PC-3 (cell line): ENCODE measurements at regions not wholly inside any gene's neighbourhood (a gene's known extent, or its start where the extent isn't known, plus 50 kb on each side); places are given as distances from the start of the nearest gene placed in this dataset.

Experiments used
- ATAC-seq: fragments of 200-7000 bp; cut with Tn5 transposase; 2 replicates; pipeline ENCODE4 v1.9.1; 2020; ENCODE audit warnings: mild to moderate bottlenecking, moderate library complexity
- BruUV-seq: library from RNA; stranded (reverse); fragments of 400-500 nt; replicated peaks from 2 replicates; lab custom pipeline; 2021; lab: Mats Ljungman, UMichigan
- CTCF ChIA-PET: fragments of 300-600 bp; sonication (Branson Sonifier 250); formaldehyde crosslinking; loops from one replicate; lab custom pipeline; 2022; ENCODE audit warnings: antibody characterized with exemption; lab: Charles Lee
- POLR2A ChIA-PET: fragments of 300-600 bp; sonication (Branson Sonifier 250); formaldehyde crosslinking; loops from one replicate; lab custom pipeline; 2022; ENCODE audit warnings: antibody characterized with exemption; ENCODE audit not compliant: unreplicated experiment; lab: Charles Lee
- DNase-seq: peaks from one replicate; pipeline ENCODE4 v3.0.0-alpha.2; 2015
- H2AFZ ChIP-seq: fragments of 300-600 bp; sonication (generic); 2 replicates; pipeline ENCODE4 v1.6.0; 2016; ENCODE audit warnings: antibody characterized with exemption, low read length
- H3F3A ChIP-seq: fragments of 300-600 bp; sonication (generic); one replicate; pipeline ENCODE4 v1.6.0; 2017; ENCODE audit warnings: antibody characterized with exemption, low read length, control low read depth, mild to moderate bottlenecking; ENCODE audit not compliant: unreplicated experiment
- H3K27ac ChIP-seq: fragments of 300-600 bp; sonication (generic); 2 replicates; pipeline ENCODE4 v1.5.1; 2016; ENCODE audit warnings: mild to moderate bottlenecking, low read length
- H3K27me3 ChIP-seq: fragments of 300-600 bp; sonication (generic); 2 replicates; pipeline ENCODE4 v1.6.1; 2016; ENCODE audit warnings: low read length, mixed read lengths
- H3K36me3 ChIP-seq: fragments of 300-600 bp; sonication (generic); 2 replicates; pipeline ENCODE4 v1.6.1; 2016; ENCODE audit warnings: low read depth, mixed run types, low read length, mixed read lengths
- H3K4me1 ChIP-seq: fragments of 300-600 bp; sonication (generic); 2 replicates; pipeline ENCODE4 v1.5.1; 2016; ENCODE audit warnings: low read length; ENCODE audit not compliant: insufficient read depth
- H3K4me2 ChIP-seq: fragments of 300-600 bp; sonication (generic); 2 replicates; pipeline ENCODE4 v1.6.0; 2016; ENCODE audit warnings: low read length
- H3K4me3 ChIP-seq: fragments of 300-600 bp; sonication (generic); 2 replicates; pipeline ENCODE4 v1.5.1; 2016; ENCODE audit warnings: mild to moderate bottlenecking, low read length, mixed read lengths
- H3K79me2 ChIP-seq: fragments of 300-600 bp; sonication (generic); 2 replicates; pipeline ENCODE4 v1.6.1; 2017; ENCODE audit warnings: low read length, mixed read lengths
- H3K9ac ChIP-seq: fragments of 300-600 bp; sonication (generic); 2 replicates; pipeline ENCODE4 v1.6.0; 2016; ENCODE audit warnings: mild to moderate bottlenecking, low read length
- H3K9me2 ChIP-seq: fragments of 300-600 bp; sonication (generic); replicated peaks from 2 replicates; pipeline ENCODE4 v1.6.1; 2016; ENCODE audit warnings: mixed run types, low read length, mixed read lengths
- H3K9me3 ChIP-seq: fragments of 300-600 bp; sonication (generic); 2 replicates; pipeline ENCODE4 v1.6.1; 2016; ENCODE audit warnings: low read length, mixed read lengths
- H4K20me1 ChIP-seq: fragments of 300-600 bp; sonication (generic); 2 replicates; pipeline ENCODE4 v1.6.1; 2016; ENCODE audit warnings: low read length, mixed read lengths
- EZH2 ChIP-seq: fragments of 300-600 bp; sonication (generic); IDR thresholded peaks from one replicate; pipeline ENCODE4 v1.6.1; 2017; ENCODE audit warnings: antibody characterized with exemption, mild to moderate bottlenecking, low read length; ENCODE audit not compliant: unreplicated experiment
- EZH2phosphoT487 ChIP-seq: fragments of 300-600 bp; sonication (generic); IDR thresholded peaks from 2 replicates; pipeline ENCODE4 v1.6.1; 2018; ENCODE audit warnings: mild to moderate bottlenecking, antibody characterized with exemption, low read length, borderline replicate concordance
- intact Hi-C: fragments of 100-400 bp; cut with micrococcal nuclease; formaldehyde crosslinking; loops from 2 replicates; pipeline ENCODE4 v1.9.0; 2023
- TF ChIP-seq, protein P1 (sequence below): fragments of 300-600 bp; sonication (generic); conservative IDR thresholded peaks from 2 replicates; pipeline ENCODE4 v1.5.1; 2017; ENCODE audit warnings: antibody characterized with exemption, low read depth, mild to moderate bottlenecking, low read length

- CTCF ChIA-PET, result no interaction called here
- POLR2A ChIA-PET, result no interaction called here
These were observed 62.0 kb downstream of the FOXL1 start for GRCh38 chr16:86640265-86640843.

GRCh38 chr16:86642087-86642486 is 63.7 kb downstream of the FOXL1 start:
- DNase-seq (no peak), ATAC-seq (no peak)
- H3F3A ChIP-seq, result no peaks in the 10 kb centered on the region
- BruUV-seq, result no TSS peak
- no peaks in the 10 kb centered on the region for H4K20me1 ChIP-seq
- H3K27me3 ChIP-seq, result no peaks in the 10 kb centered on the region
- no peaks in the 10 kb centered on the region for H3K4me1 ChIP-seq
- H3K9me2 ChIP-seq, result no peaks in the 10 kb centered on the region
- POLR2A ChIA-PET, result interaction anchor here (0.6 kb wide), 1 partner anchor 77 kb away, joined by 3 read pairs; no protein-coding TSS in a partner anchor
- no peak overlapping the region for H3K27ac ChIP-seq
- H3K79me2 ChIP-seq, result no peaks in the 10 kb centered on the region
- H3K4me2 ChIP-seq, result no peak overlapping the region
- no peak overlapping the region for H3K9ac ChIP-seq
- TF ChIP-seq, protein P1, sequence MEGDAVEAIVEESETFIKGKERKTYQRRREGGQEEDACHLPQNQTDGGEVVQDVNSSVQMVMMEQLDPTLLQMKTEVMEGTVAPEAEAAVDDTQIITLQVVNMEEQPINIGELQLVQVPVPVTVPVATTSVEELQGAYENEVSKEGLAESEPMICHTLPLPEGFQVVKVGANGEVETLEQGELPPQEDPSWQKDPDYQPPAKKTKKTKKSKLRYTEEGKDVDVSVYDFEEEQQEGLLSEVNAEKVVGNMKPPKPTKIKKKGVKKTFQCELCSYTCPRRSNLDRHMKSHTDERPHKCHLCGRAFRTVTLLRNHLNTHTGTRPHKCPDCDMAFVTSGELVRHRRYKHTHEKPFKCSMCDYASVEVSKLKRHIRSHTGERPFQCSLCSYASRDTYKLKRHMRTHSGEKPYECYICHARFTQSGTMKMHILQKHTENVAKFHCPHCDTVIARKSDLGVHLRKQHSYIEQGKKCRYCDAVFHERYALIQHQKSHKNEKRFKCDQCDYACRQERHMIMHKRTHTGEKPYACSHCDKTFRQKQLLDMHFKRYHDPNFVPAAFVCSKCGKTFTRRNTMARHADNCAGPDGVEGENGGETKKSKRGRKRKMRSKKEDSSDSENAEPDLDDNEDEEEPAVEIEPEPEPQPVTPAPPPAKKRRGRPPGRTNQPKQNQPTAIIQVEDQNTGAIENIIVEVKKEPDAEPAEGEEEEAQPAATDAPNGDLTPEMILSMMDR, result no peak
- no peak for TF ChIP-seq EZH2
- TF ChIP-seq EZH2phosphoT487, result no peak
- H3K4me3 ChIP-seq, result no peak overlapping the region
- intact Hi-C loops, result no loop called here
- H3K36me3 ChIP-seq, result no peaks in the 10 kb centered on the region
- no peaks in the 10 kb centered on the region for H3K9me3 ChIP-seq
- CTCF ChIA-PET, result no interaction called here
- H2AFZ ChIP-seq, result no peak overlapping the region

More at GRCh38 chr16:86640265-86640843, 62.0 kb downstream of the FOXL1 start:
- H3K9ac ChIP-seq, result no peak overlapping the region
- no peaks in the 10 kb centered on the region for H3K79me2 ChIP-seq
- H3F3A ChIP-seq, result no peaks in the 10 kb centered on the region
- DNase-seq (no peak), ATAC-seq (no peak)
- H3K27ac ChIP-seq, result no peak overlapping the region
- no peaks in the 10 kb centered on the region for H3K27me3 ChIP-seq
- no peaks in the 10 kb centered on the region for H3K9me3 ChIP-seq
- no peak overlapping the region for H3K4me3 ChIP-seq
- H3K9me2 ChIP-seq, result no peaks in the 10 kb centered on the region
- no peak overlapping the region for H2AFZ ChIP-seq
- intact Hi-C loops, result no loop called here
- BruUV-seq, result no TSS peak
- no peaks in the 10 kb centered on the region for H4K20me1 ChIP-seq
- H3K36me3 ChIP-seq, result no peaks in the 10 kb centered on the region
- H3K4me2 ChIP-seq, result no peak overlapping the region
- TF ChIP-seq EZH2phosphoT487, result no peak
- no peak for TF ChIP-seq EZH2
- TF ChIP-seq, protein P1, result no peak
- no peaks in the 10 kb centered on the region for H3K4me1 ChIP-seq

GRCh38 chr16:86643671-86644070 is 65.3 kb downstream of the FOXL1 start:
- H3F3A ChIP-seq, result no peaks in the 10 kb centered on the region
- no peak overlapping the region for H3K4me3 ChIP-seq
- no peaks in the 10 kb centered on the region for H3K27me3 ChIP-seq
- H3K9me3 ChIP-seq, result no peaks in the 10 kb centered on the region
- no peaks in the 10 kb centered on the region for H4K20me1 ChIP-seq
- DNase-seq (no peak), ATAC-seq (no peak)
- POLR2A ChIA-PET, result no interaction called here
- H3K79me2 ChIP-seq, result no peaks in the 10 kb centered on the region
- H3K36me3 ChIP-seq, result no peaks in the 10 kb centered on the region
- no peak overlapping the region for H2AFZ ChIP-seq
- TF ChIP-seq, protein P1, result no peak
- no peak for TF ChIP-seq EZH2
- TF ChIP-seq EZH2phosphoT487, result no peak
- no peak overlapping the region for H3K4me2 ChIP-seq
- H3K4me1 ChIP-seq, result no peaks in the 10 kb centered on the region
- no peak overlapping the region for H3K9ac ChIP-seq
- no peaks in the 10 kb centered on the region for H3K9me2 ChIP-seq
- CTCF ChIA-PET, result no interaction called here
- no TSS peak for BruUV-seq
- H3K27ac ChIP-seq, result no peak overlapping the region
- intact Hi-C loops, result no loop called here
